ENCODE measurements at regions not wholly inside any gene's neighbourhood (a gene's known extent, or its start where the extent isn't known, plus 50 kb on each side); places are given as distances from the start of the nearest gene placed in this dataset.

- no peak overlapping the region for H3K9ac ChIP-seq (ENCODE audit: low read length)
- H3K9me3 ChIP-seq (ENCODE audit: insufficient read depth, low read depth, low read length), result no peaks in the 10 kb centered on the region
- no peaks in the 10 kb centered on the region for H4K20me1 ChIP-seq (ENCODE audit: insufficient read depth, low read length)
- H3K36me3 Mint-ChIP-seq (ENCODE audit: low read depth, unreplicated experiment), result no peaks in the 10 kb centered on the region
- H3K36me3 ChIP-seq (ENCODE audit: insufficient read depth, low read length), result no peaks in the 10 kb centered on the region
- no peak for TF ChIP-seq CTCF (IDR thresholded peaks at IDR 0.05; ENCODE audit: insufficient read depth, low read depth, low read length)
- no peak for TF ChIP-seq EZH2 (IDR thresholded peaks at IDR 0.05; ENCODE audit: insufficient read depth, low read length)
- FAIRE-seq, result no peak
- no peak overlapping the region for H3K4me3 Mint-ChIP-seq (ENCODE audit: unreplicated experiment)
- H3K4me3 ChIP-seq (ENCODE audit: insufficient read depth, low read depth, low read length), result no peak overlapping the region
- no peak for DNase-seq (ENCODE audit: low read depth)
- H3K4me1 ChIP-seq (ENCODE audit: insufficient read depth, low read length), result no peaks in the 10 kb centered on the region
- H3K27ac Mint-ChIP-seq (ENCODE audit: unreplicated experiment), result no peak overlapping the region
- no peaks in the 10 kb centered on the region for H3K79me2 ChIP-seq (ENCODE audit: insufficient read depth, low read length)
- H2AFZ ChIP-seq (ENCODE audit: low read depth, low read length), result no peak overlapping the region
- peaks cover 24% of the 10 kb centered on the region for H3K27me3 Mint-ChIP-seq (ENCODE audit: low read depth, unreplicated experiment)
- H3K27ac ChIP-seq (ENCODE audit: low read depth, low read length), result no peak overlapping the region
- H3K4me1 Mint-ChIP-seq (ENCODE audit: low read depth, unreplicated experiment), result no peaks in the 10 kb centered on the region
- no peaks in the 10 kb centered on the region for H3K27me3 ChIP-seq (ENCODE audit: insufficient read depth, low read length)
- peaks cover 2% of the 10 kb centered on the region for H3K9me3 Mint-ChIP-seq (ENCODE audit: unreplicated experiment)
- H3K4me2 ChIP-seq (ENCODE audit: low read length), result no peak overlapping the region
Measured at GRCh38 chr7:35380739-35381224, 126.9 kb upstream of the TBX20 start.

GRCh38 chr7:35379481-35379880, 125.6 kb upstream of the TBX20 start:
- no peak for FAIRE-seq
- DNase-seq (ENCODE audit: low read depth), result no peak

More at GRCh38 chr7:35379481-35379880, 125.6 kb upstream of the TBX20 start:
- Histone ChIP-seq H2AFZ (ENCODE audit: low read depth, low read length) (no peak overlapping the region), H3K9ac (ENCODE audit: low read length) (no peak overlapping the region), H3K27me3 (ENCODE audit: insufficient read depth, low read length) (no peaks in the 10 kb centered on the region), H3K36me3 (ENCODE audit: insufficient read depth, low read length) (no peaks in the 10 kb centered on the region), H4K20me1 (ENCODE audit: insufficient read depth, low read length) (no peaks in the 10 kb centered on the region), H3K9me3 (ENCODE audit: insufficient read depth, low read depth, low read length) (no peaks in the 10 kb centered on the region), H3K79me2 (ENCODE audit: insufficient read depth, low read length) (no peaks in the 10 kb centered on the region), H3K4me2 (ENCODE audit: low read length) (no peak overlapping the region), H3K4me1 (ENCODE audit: insufficient read depth, low read length) (no peaks in the 10 kb centered on the region), H3K4me3 (ENCODE audit: insufficient read depth, low read depth, low read length) (no peak overlapping the region), H3K27ac (ENCODE audit: low read depth, low read length) (no peak overlapping the region)
- Mint-ChIP-seq H3K9me3 (ENCODE audit: unreplicated experiment) (peaks cover 2% of the 10 kb centered on the region), H3K36me3 (ENCODE audit: low read depth, unreplicated experiment) (no peaks in the 10 kb centered on the region), H3K27me3 (ENCODE audit: low read depth, unreplicated experiment) (peaks cover 17% of the 10 kb centered on the region), H3K27ac (ENCODE audit: unreplicated experiment) (no peak overlapping the region), H3K4me3 (ENCODE audit: unreplicated experiment) (no peak overlapping the region), H3K4me1 (ENCODE audit: low read depth, unreplicated experiment) (no peaks in the 10 kb centered on the region)
- no peak for TF ChIP-seq EZH2 (IDR thresholded peaks at IDR 0.05; ENCODE audit: insufficient read depth, low read length)
- TF ChIP-seq CTCF (IDR thresholded peaks at IDR 0.05; ENCODE audit: insufficient read depth, low read depth, low read length), result no peak
